ENCODE measurements at regions not wholly inside any gene's neighbourhood (a gene's known extent, or its start where the extent isn't known, plus 50 kb on each side); places are given as distances from the start of the nearest gene placed in this dataset.

DNA sequence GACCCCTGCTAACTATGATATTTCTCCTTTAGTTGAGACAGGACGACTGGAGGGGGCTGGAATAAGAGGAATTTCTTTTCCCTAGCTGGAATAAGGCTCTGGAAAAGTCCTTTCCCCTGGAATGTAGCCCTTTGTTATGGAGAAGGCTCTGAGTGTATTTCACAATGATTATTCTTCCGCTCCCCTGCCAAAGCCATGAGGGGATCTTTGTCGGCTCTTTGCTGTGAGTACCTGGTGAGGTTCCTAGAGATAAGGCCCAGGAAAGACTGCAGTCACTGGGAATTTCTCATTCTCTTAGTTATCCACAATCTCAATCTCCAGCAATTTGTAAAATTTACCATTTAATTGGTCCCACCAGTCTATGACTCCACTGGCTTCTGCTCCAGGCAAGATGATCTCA lies 340.2 kb upstream of the HNRNPA3 start:
- TF ChIP-seq, protein P1, sequence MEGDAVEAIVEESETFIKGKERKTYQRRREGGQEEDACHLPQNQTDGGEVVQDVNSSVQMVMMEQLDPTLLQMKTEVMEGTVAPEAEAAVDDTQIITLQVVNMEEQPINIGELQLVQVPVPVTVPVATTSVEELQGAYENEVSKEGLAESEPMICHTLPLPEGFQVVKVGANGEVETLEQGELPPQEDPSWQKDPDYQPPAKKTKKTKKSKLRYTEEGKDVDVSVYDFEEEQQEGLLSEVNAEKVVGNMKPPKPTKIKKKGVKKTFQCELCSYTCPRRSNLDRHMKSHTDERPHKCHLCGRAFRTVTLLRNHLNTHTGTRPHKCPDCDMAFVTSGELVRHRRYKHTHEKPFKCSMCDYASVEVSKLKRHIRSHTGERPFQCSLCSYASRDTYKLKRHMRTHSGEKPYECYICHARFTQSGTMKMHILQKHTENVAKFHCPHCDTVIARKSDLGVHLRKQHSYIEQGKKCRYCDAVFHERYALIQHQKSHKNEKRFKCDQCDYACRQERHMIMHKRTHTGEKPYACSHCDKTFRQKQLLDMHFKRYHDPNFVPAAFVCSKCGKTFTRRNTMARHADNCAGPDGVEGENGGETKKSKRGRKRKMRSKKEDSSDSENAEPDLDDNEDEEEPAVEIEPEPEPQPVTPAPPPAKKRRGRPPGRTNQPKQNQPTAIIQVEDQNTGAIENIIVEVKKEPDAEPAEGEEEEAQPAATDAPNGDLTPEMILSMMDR (conservative IDR thresholded peaks at IDR 0.05; ENCODE audit: low read length) = no peak
- no peak for TF ChIP-seq EZH2phosphoT487 (IDR thresholded peaks at IDR 0.05; ENCODE audit: borderline replicate concordance, low read depth, low read length)
